Omental fat pad (tissue), 3 donors: ENCODE measurements at regions not wholly inside any gene's neighbourhood (a gene's known extent, or its start where the extent isn't known, plus 50 kb on each side); places are given as distances from the start of the nearest gene placed in this dataset.

ENCODE experiments used
- ATAC-seq: fragments of 150-250 bp; one replicate; pipeline ENCODE4 v1.9.1; 2016; ENCODE audit warnings: mild to moderate bottlenecking, moderate library complexity; ENCODE audit not compliant: low FRiP score
- DNase-seq: peaks from one replicate; pipeline ENCODE4 v3.0.0-alpha.2; 2019; ENCODE audit warnings: low spot score
- TF ChIP-seq, protein P1 (sequence below), 3 donors: fragments of 450-650 bp; IDR thresholded peaks; one replicate each; pipeline ENCODE4 v1.5.1; 2016 to 2017; ENCODE audit warnings: antibody characterized with exemption in 3 of 3, mild to moderate bottlenecking in 3 of 3, moderate library complexity in 2 of 3

DNA sequence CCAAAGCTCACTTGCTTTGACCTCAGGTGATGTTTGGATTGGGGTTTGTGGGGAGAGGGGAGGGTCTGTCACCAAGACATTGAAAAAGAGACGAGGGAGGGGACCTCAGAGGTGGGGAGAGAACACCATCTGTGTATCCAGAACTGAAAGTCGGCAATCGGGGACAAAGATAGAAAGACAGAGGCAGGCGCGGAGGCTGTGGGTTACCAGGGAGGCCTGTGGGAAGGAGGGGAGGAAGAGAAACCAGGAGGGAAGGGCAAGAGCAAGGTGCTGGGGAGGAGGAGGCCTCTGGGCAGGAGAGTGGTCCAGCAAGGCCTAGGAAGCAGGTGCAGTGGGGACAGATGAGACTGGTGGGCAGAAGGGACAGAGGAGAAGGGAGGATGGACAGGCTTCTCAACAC lies 211.2 kb downstream of the CDC5L start:
- TF ChIP-seq, protein P1, sequence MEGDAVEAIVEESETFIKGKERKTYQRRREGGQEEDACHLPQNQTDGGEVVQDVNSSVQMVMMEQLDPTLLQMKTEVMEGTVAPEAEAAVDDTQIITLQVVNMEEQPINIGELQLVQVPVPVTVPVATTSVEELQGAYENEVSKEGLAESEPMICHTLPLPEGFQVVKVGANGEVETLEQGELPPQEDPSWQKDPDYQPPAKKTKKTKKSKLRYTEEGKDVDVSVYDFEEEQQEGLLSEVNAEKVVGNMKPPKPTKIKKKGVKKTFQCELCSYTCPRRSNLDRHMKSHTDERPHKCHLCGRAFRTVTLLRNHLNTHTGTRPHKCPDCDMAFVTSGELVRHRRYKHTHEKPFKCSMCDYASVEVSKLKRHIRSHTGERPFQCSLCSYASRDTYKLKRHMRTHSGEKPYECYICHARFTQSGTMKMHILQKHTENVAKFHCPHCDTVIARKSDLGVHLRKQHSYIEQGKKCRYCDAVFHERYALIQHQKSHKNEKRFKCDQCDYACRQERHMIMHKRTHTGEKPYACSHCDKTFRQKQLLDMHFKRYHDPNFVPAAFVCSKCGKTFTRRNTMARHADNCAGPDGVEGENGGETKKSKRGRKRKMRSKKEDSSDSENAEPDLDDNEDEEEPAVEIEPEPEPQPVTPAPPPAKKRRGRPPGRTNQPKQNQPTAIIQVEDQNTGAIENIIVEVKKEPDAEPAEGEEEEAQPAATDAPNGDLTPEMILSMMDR (IDR thresholded peaks at IDR 0.05) = no peak
- DNase-seq (no peak), ATAC-seq (no peak)

- ATAC-seq (no peak), DNase-seq (no peak)
- TF ChIP-seq, protein P1 (IDR thresholded peaks at IDR 0.05) = no peak
Measured at GRCh38 chr6:44599672-44600071, 212.2 kb downstream of the CDC5L start.

GRCh38 chr6:44603044-44603686 lies 215.7 kb downstream of the CDC5L start:
- ATAC-seq (no peak), DNase-seq (no peak)
- TF ChIP-seq, protein P1 (IDR thresholded peaks at IDR 0.05) = no peak

DNA sequence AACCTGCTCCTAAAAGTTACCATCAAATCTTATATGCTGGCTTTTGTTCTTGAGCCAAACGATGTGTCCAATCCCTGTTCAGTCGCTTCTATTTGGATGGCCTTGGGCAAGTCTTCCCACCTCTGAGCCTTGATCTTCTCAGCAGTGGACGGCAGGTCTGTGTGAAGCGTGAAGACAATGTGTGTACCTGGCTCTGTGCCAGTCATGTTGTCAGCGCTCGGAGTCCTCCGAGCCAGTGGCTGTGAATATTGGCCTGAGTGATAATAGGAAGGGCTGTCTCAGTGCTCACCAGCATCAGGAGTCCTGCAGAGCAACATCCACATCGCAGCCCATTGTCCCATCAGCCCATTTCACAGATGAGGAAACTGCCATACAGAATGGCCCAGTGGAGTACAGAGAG lies 219.0 kb downstream of the CDC5L start:
- ATAC-seq = no peak
- TF ChIP-seq, protein P1 (IDR thresholded peaks at IDR 0.05) = no peak
- no peak for DNase-seq

- ATAC-seq (no peak), DNase-seq (no peak)
- TF ChIP-seq, protein P1 (IDR thresholded peaks at IDR 0.05) = no peak
Measured at GRCh38 chr6:44606976-44607375, 219.5 kb downstream of the CDC5L start.

DNA sequence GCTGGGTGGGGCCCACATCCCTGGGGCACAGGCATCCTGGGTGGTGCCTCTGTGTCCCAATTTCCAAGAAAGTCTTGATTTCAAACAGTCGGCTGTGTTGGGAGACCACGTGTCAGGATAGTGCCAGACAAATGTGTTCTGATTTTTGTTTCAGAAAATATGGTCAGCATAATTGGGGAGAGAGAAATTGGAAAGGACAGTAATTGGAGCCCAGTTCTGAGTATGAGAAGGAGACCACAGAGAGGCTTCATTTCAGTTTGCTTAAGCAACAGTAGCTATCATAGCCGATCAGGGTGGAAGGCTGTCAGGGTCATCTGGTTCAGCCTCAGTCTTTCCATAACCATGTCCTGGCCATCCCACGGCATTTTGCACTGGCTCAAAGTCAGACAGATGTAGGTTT lies 220.7 kb downstream of the CDC5L start:
- no peak for DNase-seq
- no peak for ATAC-seq
- TF ChIP-seq, protein P1 (IDR thresholded peaks at IDR 0.05) = no peak

DNA sequence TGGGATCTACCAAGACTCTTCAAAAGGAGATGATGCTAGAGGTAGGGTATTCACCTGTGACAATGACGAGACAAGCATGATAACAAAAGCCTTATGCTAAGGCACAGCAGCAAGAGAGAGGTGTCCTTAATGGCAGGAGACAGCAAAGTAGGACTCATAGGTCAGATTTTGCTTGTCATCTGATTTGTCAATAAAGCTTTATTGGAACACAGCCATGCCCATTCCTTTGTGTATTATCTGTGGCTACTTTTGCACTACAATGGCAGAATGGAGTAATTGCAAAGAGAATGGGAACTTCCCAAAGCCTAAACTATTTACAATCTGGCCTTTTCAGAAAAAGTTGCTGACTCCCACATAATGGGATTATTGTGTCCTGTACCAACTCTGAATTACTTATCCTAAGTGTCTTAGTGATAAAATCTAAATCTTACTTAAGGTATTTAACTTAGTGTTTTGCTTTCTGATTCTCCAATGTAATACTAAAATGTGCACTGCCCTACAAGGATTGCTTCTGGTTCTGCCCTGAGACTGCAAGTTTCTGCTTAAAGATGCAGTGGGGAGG lies 221.6 kb downstream of the CDC5L start:
- ATAC-seq = no peak
- TF ChIP-seq, protein P1 (IDR thresholded peaks at IDR 0.05) = no peak

More for the DNA sequence above, 221.6 kb downstream of the CDC5L start:
- no peak for DNase-seq
